Neural cell (in vitro differentiated cells): ENCODE measurements at regions not wholly inside any gene's neighbourhood (a gene's known extent, or its start where the extent isn't known, plus 50 kb on each side); places are given as distances from the start of the nearest gene placed in this dataset.

ENCODE experiments used
- H2AFZ ChIP-seq: fragments of 200-600, 300-800 bp; sonication (generic), shearing (Covaris generic); 2 replicates; pipeline ENCODE4 v1.6.0; 2014; ENCODE audit warnings: low read depth, mild to moderate bottlenecking, antibody characterized with exemption, low read length, moderate library complexity
- H3F3A ChIP-seq: fragments of 200-600 bp; shearing (Covaris generic); 2 replicates; pipeline ENCODE4 v1.6.1; 2016; ENCODE audit warnings: mild to moderate bottlenecking, moderate library complexity, mixed read lengths, antibody characterized with exemption, low read length; ENCODE audit not compliant: insufficient read depth, poor library complexity, severe bottlenecking
- H3K27ac ChIP-seq: fragments of 200-600, 300-800 bp; sonication (generic), shearing (Covaris generic); 2 replicates; pipeline ENCODE4 v1.5.1; 2014; ENCODE audit warnings: mild to moderate bottlenecking, low read length, moderate library complexity
- H3K27me3 ChIP-seq: fragments of 300-800, 200-600 bp; sonication (generic), shearing (Covaris generic); 2 replicates; pipeline ENCODE4 v1.6.0; 2014; ENCODE audit warnings: mild to moderate bottlenecking, low read depth, low read length, moderate library complexity; ENCODE audit not compliant: insufficient read depth
- H3K36me3 ChIP-seq: fragments of 300-800, 200-600 bp; sonication (generic), shearing (Covaris generic); 2 replicates; pipeline ENCODE4 v1.5.1; 2014; ENCODE audit warnings: mild to moderate bottlenecking, antibody characterized with exemption, low read length, moderate library complexity; ENCODE audit not compliant: insufficient read depth
- H3K4me2 ChIP-seq: fragments of 300-800, 200-600 bp; sonication (generic), shearing (Covaris generic); 2 replicates; pipeline ENCODE4 v1.6.0; 2014; ENCODE audit warnings: mild to moderate bottlenecking, low read length
- H3K4me3 ChIP-seq: fragments of 300-800, 200-600 bp; sonication (generic), shearing (Covaris generic); 2 replicates; pipeline ENCODE4 v1.5.1; 2014; ENCODE audit warnings: mild to moderate bottlenecking, low read length, moderate library complexity
- H3K79me2 ChIP-seq: fragments of 200-600 bp; shearing (Covaris generic); replicated peaks from 2 replicates; pipeline ENCODE4 v1.6.0; 2014; ENCODE audit warnings: mild to moderate bottlenecking, low read length, moderate library complexity; ENCODE audit not compliant: insufficient read depth
- H3K9ac ChIP-seq: fragments of 300-800, 200-600 bp; sonication (generic), shearing (Covaris generic); 2 replicates; pipeline ENCODE4 v1.6.1; 2016; ENCODE audit warnings: mild to moderate bottlenecking, low read length, mixed read lengths
- H3K9me2 ChIP-seq: fragments of 200-600 bp; shearing (Covaris generic); 2 replicates; pipeline ENCODE4 v1.6.1; 2016; ENCODE audit warnings: mild to moderate bottlenecking, low read length, mixed read lengths; ENCODE audit not compliant: insufficient read depth
- H3K9me3 ChIP-seq: fragments of 200-600, 300-800 bp; sonication (generic), shearing (Covaris generic); 2 replicates; pipeline ENCODE4 v1.6.1; 2016; ENCODE audit warnings: mild to moderate bottlenecking, mixed run types, low read length, moderate library complexity, mixed read lengths
- H4K20me1 ChIP-seq: fragments of 200-600 bp; shearing (Covaris generic); 2 replicates; pipeline ENCODE4 v1.6.1; 2016; ENCODE audit warnings: mild to moderate bottlenecking, mixed run types; ENCODE audit not compliant: insufficient read depth
- EP300 ChIP-seq: fragments of 450-650 bp; conservative IDR thresholded peaks from 2 replicates; pipeline ENCODE4 v1.6.1; 2014; ENCODE audit warnings: antibody characterized with exemption, mild to moderate bottlenecking, moderate library complexity; ENCODE audit not compliant: poor library complexity, severe bottlenecking
- EZH2 ChIP-seq: fragments of 200-600, 300-800 bp; shearing (Covaris generic), sonication (generic); IDR thresholded peaks from 2 replicates; pipeline ENCODE4 v1.6.1; 2014; ENCODE audit warnings: antibody characterized with exemption, low read length, borderline replicate concordance, mild to moderate bottlenecking; ENCODE audit not compliant: insufficient read depth, poor library complexity, severe bottlenecking
- MXI1 ChIP-seq: fragments of 450-650 bp; conservative IDR thresholded peaks from 2 replicates; pipeline ENCODE4 v1.6.1; 2014; ENCODE audit warnings: antibody characterized with exemption, mild to moderate bottlenecking; ENCODE audit not compliant: poor library complexity, severe bottlenecking
- POLR2AphosphoS5 ChIP-seq: IDR thresholded peaks from 2 replicates; pipeline ENCODE4 v1.6.1; 2012
- RAD21 ChIP-seq: fragments of 450-650 bp; conservative IDR thresholded peaks from 2 replicates; pipeline ENCODE4 v1.6.1; 2014; ENCODE audit warnings: antibody characterized with exemption, mild to moderate bottlenecking, moderate library complexity
- SMC3 ChIP-seq: fragments of 450-650 bp; conservative IDR thresholded peaks from 2 replicates; pipeline ENCODE4 v1.6.1; 2014; ENCODE audit warnings: antibody characterized with exemption, mild to moderate bottlenecking, moderate library complexity; ENCODE audit not compliant: poor library complexity
- TAF1 ChIP-seq: IDR thresholded peaks from 2 replicates; pipeline ENCODE4 v1.6.1; 2012; ENCODE audit warnings: low read depth
- TF ChIP-seq, protein P1 (sequence below): fragments of 450-650 bp; IDR thresholded peaks from 2 replicates; pipeline ENCODE4 v1.5.1; 2014; ENCODE audit warnings: antibody characterized with exemption, mild to moderate bottlenecking, moderate library complexity; ENCODE audit not compliant: poor library complexity, severe bottlenecking
- TF ChIP-seq, protein P2 (sequence below): IDR thresholded peaks from 2 replicates; pipeline ENCODE4 v1.6.1; 2012; ENCODE audit warnings: borderline replicate concordance

GRCh38 chr2:235149240-235149659 is 197.4 kb downstream of the SH3BP4 start:
- Histone ChIP-seq H3K36me3 (no peaks in the 10 kb centered on the region), H3K27ac (no peak overlapping the region), H3K9me3 (no peaks in the 10 kb centered on the region), H3K9ac (no peak overlapping the region), H3K9me2 (no peaks in the 10 kb centered on the region), H3K79me2 (no peaks in the 10 kb centered on the region), H3K4me2 (no peak overlapping the region), H4K20me1 (no peaks in the 10 kb centered on the region), H3K27me3 (no peaks in the 10 kb centered on the region), H3K4me3 (no peak overlapping the region), H3F3A (no peaks in the 10 kb centered on the region), H2AFZ (no peak overlapping the region)
- TF ChIP-seq POLR2AphosphoS5 (no peak), MXI1 (no peak), TAF1 (no peak), SMC3 (no peak), EP300 (no peak), RAD21 (no peak), EZH2 (no peak)
- TF ChIP-seq, protein P1, sequence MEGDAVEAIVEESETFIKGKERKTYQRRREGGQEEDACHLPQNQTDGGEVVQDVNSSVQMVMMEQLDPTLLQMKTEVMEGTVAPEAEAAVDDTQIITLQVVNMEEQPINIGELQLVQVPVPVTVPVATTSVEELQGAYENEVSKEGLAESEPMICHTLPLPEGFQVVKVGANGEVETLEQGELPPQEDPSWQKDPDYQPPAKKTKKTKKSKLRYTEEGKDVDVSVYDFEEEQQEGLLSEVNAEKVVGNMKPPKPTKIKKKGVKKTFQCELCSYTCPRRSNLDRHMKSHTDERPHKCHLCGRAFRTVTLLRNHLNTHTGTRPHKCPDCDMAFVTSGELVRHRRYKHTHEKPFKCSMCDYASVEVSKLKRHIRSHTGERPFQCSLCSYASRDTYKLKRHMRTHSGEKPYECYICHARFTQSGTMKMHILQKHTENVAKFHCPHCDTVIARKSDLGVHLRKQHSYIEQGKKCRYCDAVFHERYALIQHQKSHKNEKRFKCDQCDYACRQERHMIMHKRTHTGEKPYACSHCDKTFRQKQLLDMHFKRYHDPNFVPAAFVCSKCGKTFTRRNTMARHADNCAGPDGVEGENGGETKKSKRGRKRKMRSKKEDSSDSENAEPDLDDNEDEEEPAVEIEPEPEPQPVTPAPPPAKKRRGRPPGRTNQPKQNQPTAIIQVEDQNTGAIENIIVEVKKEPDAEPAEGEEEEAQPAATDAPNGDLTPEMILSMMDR, result no peak
- TF ChIP-seq, protein P2, sequence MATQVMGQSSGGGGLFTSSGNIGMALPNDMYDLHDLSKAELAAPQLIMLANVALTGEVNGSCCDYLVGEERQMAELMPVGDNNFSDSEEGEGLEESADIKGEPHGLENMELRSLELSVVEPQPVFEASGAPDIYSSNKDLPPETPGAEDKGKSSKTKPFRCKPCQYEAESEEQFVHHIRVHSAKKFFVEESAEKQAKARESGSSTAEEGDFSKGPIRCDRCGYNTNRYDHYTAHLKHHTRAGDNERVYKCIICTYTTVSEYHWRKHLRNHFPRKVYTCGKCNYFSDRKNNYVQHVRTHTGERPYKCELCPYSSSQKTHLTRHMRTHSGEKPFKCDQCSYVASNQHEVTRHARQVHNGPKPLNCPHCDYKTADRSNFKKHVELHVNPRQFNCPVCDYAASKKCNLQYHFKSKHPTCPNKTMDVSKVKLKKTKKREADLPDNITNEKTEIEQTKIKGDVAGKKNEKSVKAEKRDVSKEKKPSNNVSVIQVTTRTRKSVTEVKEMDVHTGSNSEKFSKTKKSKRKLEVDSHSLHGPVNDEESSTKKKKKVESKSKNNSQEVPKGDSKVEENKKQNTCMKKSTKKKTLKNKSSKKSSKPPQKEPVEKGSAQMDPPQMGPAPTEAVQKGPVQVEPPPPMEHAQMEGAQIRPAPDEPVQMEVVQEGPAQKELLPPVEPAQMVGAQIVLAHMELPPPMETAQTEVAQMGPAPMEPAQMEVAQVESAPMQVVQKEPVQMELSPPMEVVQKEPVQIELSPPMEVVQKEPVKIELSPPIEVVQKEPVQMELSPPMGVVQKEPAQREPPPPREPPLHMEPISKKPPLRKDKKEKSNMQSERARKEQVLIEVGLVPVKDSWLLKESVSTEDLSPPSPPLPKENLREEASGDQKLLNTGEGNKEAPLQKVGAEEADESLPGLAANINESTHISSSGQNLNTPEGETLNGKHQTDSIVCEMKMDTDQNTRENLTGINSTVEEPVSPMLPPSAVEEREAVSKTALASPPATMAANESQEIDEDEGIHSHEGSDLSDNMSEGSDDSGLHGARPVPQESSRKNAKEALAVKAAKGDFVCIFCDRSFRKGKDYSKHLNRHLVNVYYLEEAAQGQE, result no peak

GRCh38 chr2:235149736-235150135 is 197.9 kb downstream of the SH3BP4 start:
- H3K4me3 ChIP-seq, result no peak overlapping the region

More at GRCh38 chr2:235149736-235150135, 197.9 kb downstream of the SH3BP4 start:
- H3K9ac ChIP-seq, result no peak overlapping the region
- H3K4me2 ChIP-seq, result no peak overlapping the region
- no peaks in the 10 kb centered on the region for H3K9me3 ChIP-seq
- H3K36me3 ChIP-seq, result no peaks in the 10 kb centered on the region
- H4K20me1 ChIP-seq, result no peaks in the 10 kb centered on the region
- H3K9me2 ChIP-seq, result no peaks in the 10 kb centered on the region
- H3K27ac ChIP-seq, result no peak overlapping the region
- H3K27me3 ChIP-seq, result no peaks in the 10 kb centered on the region
- H3K79me2 ChIP-seq, result no peaks in the 10 kb centered on the region
- TF ChIP-seq RAD21 (no peak), SMC3 (no peak), TAF1 (no peak), POLR2AphosphoS5 (no peak), EZH2 (no peak), EP300 (no peak), MXI1 (no peak)
- TF ChIP-seq, protein P2, result no peak
- TF ChIP-seq, protein P1, result no peak
- no peaks in the 10 kb centered on the region for H3F3A ChIP-seq
- no peak overlapping the region for H2AFZ ChIP-seq
